GM11168 (cell line): ENCODE measurements at regions not wholly inside any gene's neighbourhood (a gene's known extent, or its start where the extent isn't known, plus 50 kb on each side); places are given as distances from the start of the nearest gene placed in this dataset.

ENCODE experiments used
- in situ Hi-C: fragments of 300-500 bp; cut with MboI; formaldehyde crosslinking; loops from one replicate; pipeline ENCODE4 v1.12.0; 2022; ENCODE audit warnings: low sequenced_read_pairs; ENCODE audit not compliant: unreplicated experiment

- in situ Hi-C loops, result no loop called here
Observed at GRCh38 chr2:118489712-118490299, 357.6 kb downstream of the EN1 start.

GRCh38 chr2:118481299-118481698 lies 366.1 kb downstream of the EN1 start:
- in situ Hi-C loops, result no loop called here

GRCh38 chr2:118479020-118479419 lies 368.4 kb downstream of the EN1 start:
- in situ Hi-C loops, result no loop called here

GRCh38 chr2:118477111-118477862 lies 370.2 kb downstream of the EN1 start:
- in situ Hi-C loops, result no loop called here

- in situ Hi-C loops, result no loop called here
Observed at GRCh38 chr2:118475622-118476205, 371.7 kb downstream of the EN1 start.

- in situ Hi-C loops, result no loop called here
Observed at GRCh38 chr2:118474541-118474920, 372.9 kb downstream of the EN1 start.

- in situ Hi-C loops, result no loop called here
Observed at GRCh38 chr2:118473846-118474540, 373.5 kb downstream of the EN1 start.

- in situ Hi-C loops, result no loop called here
Observed at GRCh38 chr2:118473241-118473640, 374.2 kb downstream of the EN1 start.

GRCh38 chr2:118470297-118470696 lies 377.2 kb downstream of the EN1 start:
- in situ Hi-C loops, result no loop called here

GRCh38 chr2:118469103-118469502 lies 378.3 kb downstream of the EN1 start:
- in situ Hi-C loops, result no loop called here

- in situ Hi-C loops, result no loop called here
Observed at GRCh38 chr2:118464546-118465265, 376.4 kb downstream of the INSIG2 start.

- in situ Hi-C loops, result no loop called here
Observed at GRCh38 chr2:118464046-118464445, 375.8 kb downstream of the INSIG2 start.

GRCh38 chr2:118460425-118460824 lies 372.2 kb downstream of the INSIG2 start:
- in situ Hi-C loops, result no loop called here

- in situ Hi-C loops, result no loop called here
Observed at GRCh38 chr2:118459426-118459825, 371.2 kb downstream of the INSIG2 start.

GRCh38 chr2:118457951-118458350 lies 369.7 kb downstream of the INSIG2 start:
- in situ Hi-C loops, result no loop called here

GRCh38 chr2:118449401-118449800 lies 361.1 kb downstream of the INSIG2 start:
- in situ Hi-C loops, result no loop called here

- in situ Hi-C loops, result no loop called here
Observed at GRCh38 chr2:118443596-118443995, 355.3 kb downstream of the INSIG2 start.

GRCh38 chr2:118442996-118443553 lies 354.8 kb downstream of the INSIG2 start:
- in situ Hi-C loops, result no loop called here

- in situ Hi-C loops, result no loop called here
Observed at GRCh38 chr2:118442046-118442445, 353.8 kb downstream of the INSIG2 start.

GRCh38 chr2:118440404-118441098 lies 352.3 kb downstream of the INSIG2 start:
- in situ Hi-C loops, result no loop called here
